Epidermal melanocyte (primary cell): ENCODE measurements at regions not wholly inside any gene's neighbourhood (a gene's known extent, or its start where the extent isn't known, plus 50 kb on each side); places are given as distances from the start of the nearest gene placed in this dataset.
"Not testable (repeated sequence)": the region's sequence is repeated elsewhere in the genome, so short reads cannot be mapped to it uniquely, and the experiment has no call there.

Experiments
- DNase-seq: peaks from one replicate; pipeline ENCODE4 v3.0.0; 2011; ENCODE audit warnings: low spot score; ENCODE audit not compliant: insufficient read length

GRCh38 chr1:9441451-9442133 lies 97.7 kb upstream of the SLC25A33 start:
- DNase-seq = peak; percentile 58

- no peak for DNase-seq
Observed at GRCh38 chr1:9442278-9442846, 96.9 kb upstream of the SLC25A33 start.

- DNase-seq = no peak
Observed at GRCh38 chr1:9442986-9443385, 96.3 kb upstream of the SLC25A33 start.

GRCh38 chr1:9443913-9444445 lies 95.3 kb upstream of the SLC25A33 start:
- DNase-seq = no peak

GRCh38 chr1:9444532-9444931 lies 94.7 kb upstream of the SLC25A33 start:
- no peak for DNase-seq

GRCh38 chr1:9445081-9445480 lies 94.2 kb upstream of the SLC25A33 start:
- DNase-seq = not testable (repeated sequence)

- no peak for DNase-seq
Observed at GRCh38 chr1:9447215-9447960, 91.9 kb upstream of the SLC25A33 start.

- no peak for DNase-seq
Observed at GRCh38 chr1:9448132-9449109, 90.8 kb upstream of the SLC25A33 start.

- DNase-seq = peak; percentile 36
Observed at GRCh38 chr1:9449110-9449627, 90.1 kb upstream of the SLC25A33 start.

- DNase-seq = no peak
Observed at GRCh38 chr1:9449976-9450696, 89.1 kb upstream of the SLC25A33 start.

- DNase-seq = no peak
Observed at GRCh38 chr1:9451081-9451480, 88.2 kb upstream of the SLC25A33 start.

GRCh38 chr1:9452516-9453140 lies 86.6 kb upstream of the SLC25A33 start:
- DNase-seq = no peak

GRCh38 chr1:9453375-9453774 lies 85.9 kb upstream of the SLC25A33 start:
- DNase-seq = no peak

GRCh38 chr1:9453779-9454418 lies 85.4 kb upstream of the SLC25A33 start:
- no peak for DNase-seq

GRCh38 chr1:9454494-9455066 lies 84.7 kb upstream of the SLC25A33 start:
- no peak for DNase-seq

GRCh38 chr1:9455487-9456234 lies 83.6 kb upstream of the SLC25A33 start:
- no peak for DNase-seq

GRCh38 chr1:9456833-9457232 lies 82.4 kb upstream of the SLC25A33 start:
- no peak for DNase-seq

- DNase-seq = no peak
Observed at GRCh38 chr1:9459816-9460407, 79.4 kb upstream of the SLC25A33 start.
